ENCODE measurements at regions not wholly inside any gene's neighbourhood (a gene's known extent, or its start where the extent isn't known, plus 50 kb on each side); places are given as distances from the start of the nearest gene placed in this dataset.

DNA sequence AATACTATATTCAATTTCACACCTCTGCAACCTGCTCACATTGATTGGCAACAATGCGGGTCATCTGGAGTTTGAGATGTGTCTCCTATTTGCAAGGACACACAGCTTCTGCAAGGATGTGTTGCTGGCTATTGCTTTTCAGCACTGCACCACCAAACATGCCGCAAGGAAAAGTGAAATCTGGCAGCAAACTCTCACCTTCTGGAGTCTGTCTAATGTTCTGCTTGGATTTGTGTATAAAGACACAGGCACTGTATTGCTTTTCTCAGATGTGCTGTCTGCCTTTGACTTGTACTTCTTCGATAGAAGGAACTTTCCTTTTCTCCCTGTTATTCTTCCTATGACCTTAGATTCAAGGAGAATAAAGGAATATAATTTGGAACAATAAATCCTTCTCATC, 138.6 kb upstream of the EPHA4 start:
- Histone ChIP-seq H3K9me2 (ENCODE audit: insufficient read depth) (peaks cover 4% of the 10 kb centered on the region; the same call in 1 of the 2 replicates), H3F3A (replicated peaks; ENCODE audit: low read depth) (no peaks in the 10 kb centered on the region), H3K36me3 (ENCODE audit: insufficient read depth) (no peaks in the 10 kb centered on the region), H3K27ac (ENCODE audit: low read depth) (no peak overlapping the region), H3K4me2 (no peak overlapping the region), H3K79me2 (replicated peaks; ENCODE audit: insufficient read depth) (no peaks in the 10 kb centered on the region), H3K4me3 (no peak overlapping the region), H3K27me3 (ENCODE audit: insufficient read depth) (no peaks in the 10 kb centered on the region), H3K4me1 (ENCODE audit: insufficient read depth) (peaks cover 58% of the 10 kb centered on the region), H4K20me1 (replicated peaks; ENCODE audit: insufficient read depth) (no peaks in the 10 kb centered on the region), H2AFZ (no peak overlapping the region)
- DNase-seq (ENCODE audit: low spot score), result no peak
- H3K9me3 Mint-ChIP-seq, result peaks cover 2% of the 10 kb centered on the region; the same call in 1 of the 3 replicates
- no peak overlapping the region for H3K27ac Mint-ChIP-seq
- TF ChIP-seq EZH2phosphoT487 (IDR thresholded peaks at IDR 0.05; ENCODE audit: unreplicated experiment) (no peak), JUNB (IDR thresholded peaks at IDR 0.05; ENCODE audit: unreplicated experiment) (no peak), EZH2 (IDR thresholded peaks at IDR 0.05; ENCODE audit: low read depth, unreplicated experiment) (no peak), POLR2AphosphoS5 (IDR thresholded peaks at IDR 0.05; ENCODE audit: low read depth) (no peak), ZNF331 (CRISPR knock-in tag; IDR thresholded peaks at IDR 0.05; ENCODE audit: low read depth) (no peak), NANOG (IDR thresholded peaks at IDR 0.05; ENCODE audit: borderline replicate concordance) (no peak), STAT1 (IDR thresholded peaks at IDR 0.05; ENCODE audit: unreplicated experiment) (no peak), ZNF114 (CRISPR knock-in tag; IDR thresholded peaks at IDR 0.05) (no peak), CREB1 (CRISPR knock-in tag; IDR thresholded peaks at IDR 0.05; ENCODE audit: low read depth) (no peak)
- TF ChIP-seq, protein P1, sequence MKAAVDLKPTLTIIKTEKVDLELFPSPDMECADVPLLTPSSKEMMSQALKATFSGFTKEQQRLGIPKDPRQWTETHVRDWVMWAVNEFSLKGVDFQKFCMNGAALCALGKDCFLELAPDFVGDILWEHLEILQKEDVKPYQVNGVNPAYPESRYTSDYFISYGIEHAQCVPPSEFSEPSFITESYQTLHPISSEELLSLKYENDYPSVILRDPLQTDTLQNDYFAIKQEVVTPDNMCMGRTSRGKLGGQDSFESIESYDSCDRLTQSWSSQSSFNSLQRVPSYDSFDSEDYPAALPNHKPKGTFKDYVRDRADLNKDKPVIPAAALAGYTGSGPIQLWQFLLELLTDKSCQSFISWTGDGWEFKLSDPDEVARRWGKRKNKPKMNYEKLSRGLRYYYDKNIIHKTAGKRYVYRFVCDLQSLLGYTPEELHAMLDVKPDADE (IDR thresholded peaks at IDR 0.05), result no peak
- TF ChIP-seq, protein P2, sequence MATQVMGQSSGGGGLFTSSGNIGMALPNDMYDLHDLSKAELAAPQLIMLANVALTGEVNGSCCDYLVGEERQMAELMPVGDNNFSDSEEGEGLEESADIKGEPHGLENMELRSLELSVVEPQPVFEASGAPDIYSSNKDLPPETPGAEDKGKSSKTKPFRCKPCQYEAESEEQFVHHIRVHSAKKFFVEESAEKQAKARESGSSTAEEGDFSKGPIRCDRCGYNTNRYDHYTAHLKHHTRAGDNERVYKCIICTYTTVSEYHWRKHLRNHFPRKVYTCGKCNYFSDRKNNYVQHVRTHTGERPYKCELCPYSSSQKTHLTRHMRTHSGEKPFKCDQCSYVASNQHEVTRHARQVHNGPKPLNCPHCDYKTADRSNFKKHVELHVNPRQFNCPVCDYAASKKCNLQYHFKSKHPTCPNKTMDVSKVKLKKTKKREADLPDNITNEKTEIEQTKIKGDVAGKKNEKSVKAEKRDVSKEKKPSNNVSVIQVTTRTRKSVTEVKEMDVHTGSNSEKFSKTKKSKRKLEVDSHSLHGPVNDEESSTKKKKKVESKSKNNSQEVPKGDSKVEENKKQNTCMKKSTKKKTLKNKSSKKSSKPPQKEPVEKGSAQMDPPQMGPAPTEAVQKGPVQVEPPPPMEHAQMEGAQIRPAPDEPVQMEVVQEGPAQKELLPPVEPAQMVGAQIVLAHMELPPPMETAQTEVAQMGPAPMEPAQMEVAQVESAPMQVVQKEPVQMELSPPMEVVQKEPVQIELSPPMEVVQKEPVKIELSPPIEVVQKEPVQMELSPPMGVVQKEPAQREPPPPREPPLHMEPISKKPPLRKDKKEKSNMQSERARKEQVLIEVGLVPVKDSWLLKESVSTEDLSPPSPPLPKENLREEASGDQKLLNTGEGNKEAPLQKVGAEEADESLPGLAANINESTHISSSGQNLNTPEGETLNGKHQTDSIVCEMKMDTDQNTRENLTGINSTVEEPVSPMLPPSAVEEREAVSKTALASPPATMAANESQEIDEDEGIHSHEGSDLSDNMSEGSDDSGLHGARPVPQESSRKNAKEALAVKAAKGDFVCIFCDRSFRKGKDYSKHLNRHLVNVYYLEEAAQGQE (IDR thresholded peaks at IDR 0.05; ENCODE audit: unreplicated experiment), result no peak
- TF ChIP-seq, protein P3, sequence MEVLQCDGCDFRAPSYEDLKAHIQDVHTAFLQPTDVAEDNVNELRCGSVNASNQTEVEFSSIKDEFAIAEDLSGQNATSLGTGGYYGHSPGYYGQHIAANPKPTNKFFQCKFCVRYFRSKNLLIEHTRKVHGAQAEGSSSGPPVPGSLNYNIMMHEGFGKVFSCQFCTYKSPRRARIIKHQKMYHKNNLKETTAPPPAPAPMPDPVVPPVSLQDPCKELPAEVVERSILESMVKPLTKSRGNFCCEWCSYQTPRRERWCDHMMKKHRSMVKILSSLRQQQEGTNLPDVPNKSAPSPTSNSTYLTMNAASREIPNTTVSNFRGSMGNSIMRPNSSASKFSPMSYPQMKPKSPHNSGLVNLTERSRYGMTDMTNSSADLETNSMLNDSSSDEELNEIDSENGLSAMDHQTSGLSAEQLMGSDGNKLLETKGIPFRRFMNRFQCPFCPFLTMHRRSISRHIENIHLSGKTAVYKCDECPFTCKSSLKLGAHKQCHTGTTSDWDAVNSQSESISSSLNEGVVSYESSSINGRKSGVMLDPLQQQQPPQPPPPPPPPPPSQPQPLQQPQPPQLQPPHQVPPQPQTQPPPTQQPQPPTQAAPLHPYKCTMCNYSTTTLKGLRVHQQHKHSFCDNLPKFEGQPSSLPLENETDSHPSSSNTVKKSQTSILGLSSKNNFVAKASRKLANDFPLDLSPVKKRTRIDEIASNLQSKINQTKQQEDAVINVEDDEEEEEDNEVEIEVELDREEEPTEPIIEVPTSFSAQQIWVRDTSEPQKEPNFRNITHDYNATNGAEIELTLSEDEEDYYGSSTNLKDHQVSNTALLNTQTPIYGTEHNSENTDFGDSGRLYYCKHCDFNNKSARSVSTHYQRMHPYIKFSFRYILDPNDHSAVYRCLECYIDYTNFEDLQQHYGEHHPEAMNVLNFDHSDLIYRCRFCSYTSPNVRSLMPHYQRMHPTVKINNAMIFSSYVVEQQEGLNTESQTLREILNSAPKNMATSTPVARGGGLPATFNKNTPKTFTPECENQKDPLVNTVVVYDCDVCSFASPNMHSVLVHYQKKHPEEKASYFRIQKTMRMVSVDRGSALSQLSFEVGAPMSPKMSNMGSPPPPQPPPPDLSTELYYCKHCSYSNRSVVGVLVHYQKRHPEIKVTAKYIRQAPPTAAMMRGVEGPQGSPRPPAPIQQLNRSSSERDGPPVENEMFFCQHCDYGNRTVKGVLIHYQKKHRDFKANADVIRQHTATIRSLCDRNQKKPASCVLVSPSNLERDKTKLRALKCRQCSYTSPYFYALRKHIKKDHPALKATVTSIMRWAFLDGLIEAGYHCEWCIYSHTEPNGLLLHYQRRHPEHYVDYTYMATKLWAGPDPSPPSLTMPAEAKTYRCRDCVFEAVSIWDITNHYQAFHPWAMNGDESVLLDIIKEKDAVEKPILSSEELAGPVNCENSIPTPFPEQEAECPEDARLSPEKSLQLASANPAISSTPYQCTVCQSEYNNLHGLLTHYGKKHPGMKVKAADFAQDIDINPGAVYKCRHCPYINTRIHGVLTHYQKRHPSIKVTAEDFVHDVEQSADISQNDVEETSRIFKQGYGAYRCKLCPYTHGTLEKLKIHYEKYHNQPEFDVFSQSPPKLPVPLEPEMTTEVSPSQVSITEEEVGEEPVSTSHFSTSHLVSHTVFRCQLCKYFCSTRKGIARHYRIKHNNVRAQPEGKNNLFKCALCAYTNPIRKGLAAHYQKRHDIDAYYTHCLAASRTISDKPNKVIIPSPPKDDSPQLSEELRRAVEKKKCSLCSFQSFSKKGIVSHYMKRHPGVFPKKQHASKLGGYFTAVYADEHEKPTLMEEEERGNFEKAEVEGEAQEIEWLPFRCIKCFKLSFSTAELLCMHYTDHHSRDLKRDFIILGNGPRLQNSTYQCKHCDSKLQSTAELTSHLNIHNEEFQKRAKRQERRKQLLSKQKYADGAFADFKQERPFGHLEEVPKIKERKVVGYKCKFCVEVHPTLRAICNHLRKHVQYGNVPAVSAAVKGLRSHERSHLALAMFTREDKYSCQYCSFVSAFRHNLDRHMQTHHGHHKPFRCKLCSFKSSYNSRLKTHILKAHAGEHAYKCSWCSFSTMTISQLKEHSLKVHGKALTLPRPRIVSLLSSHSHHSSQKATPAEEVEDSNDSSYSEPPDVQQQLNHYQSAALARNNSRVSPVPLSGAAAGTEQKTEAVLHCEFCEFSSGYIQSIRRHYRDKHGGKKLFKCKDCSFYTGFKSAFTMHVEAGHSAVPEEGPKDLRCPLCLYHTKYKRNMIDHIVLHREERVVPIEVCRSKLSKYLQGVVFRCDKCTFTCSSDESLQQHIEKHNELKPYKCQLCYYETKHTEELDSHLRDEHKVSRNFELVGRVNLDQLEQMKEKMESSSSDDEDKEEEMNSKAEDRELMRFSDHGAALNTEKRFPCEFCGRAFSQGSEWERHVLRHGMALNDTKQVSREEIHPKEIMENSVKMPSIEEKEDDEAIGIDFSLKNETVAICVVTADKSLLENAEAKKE (CRISPR knock-in tag; IDR thresholded peaks at IDR 0.05), result no peak
- TF ChIP-seq, protein P4, sequence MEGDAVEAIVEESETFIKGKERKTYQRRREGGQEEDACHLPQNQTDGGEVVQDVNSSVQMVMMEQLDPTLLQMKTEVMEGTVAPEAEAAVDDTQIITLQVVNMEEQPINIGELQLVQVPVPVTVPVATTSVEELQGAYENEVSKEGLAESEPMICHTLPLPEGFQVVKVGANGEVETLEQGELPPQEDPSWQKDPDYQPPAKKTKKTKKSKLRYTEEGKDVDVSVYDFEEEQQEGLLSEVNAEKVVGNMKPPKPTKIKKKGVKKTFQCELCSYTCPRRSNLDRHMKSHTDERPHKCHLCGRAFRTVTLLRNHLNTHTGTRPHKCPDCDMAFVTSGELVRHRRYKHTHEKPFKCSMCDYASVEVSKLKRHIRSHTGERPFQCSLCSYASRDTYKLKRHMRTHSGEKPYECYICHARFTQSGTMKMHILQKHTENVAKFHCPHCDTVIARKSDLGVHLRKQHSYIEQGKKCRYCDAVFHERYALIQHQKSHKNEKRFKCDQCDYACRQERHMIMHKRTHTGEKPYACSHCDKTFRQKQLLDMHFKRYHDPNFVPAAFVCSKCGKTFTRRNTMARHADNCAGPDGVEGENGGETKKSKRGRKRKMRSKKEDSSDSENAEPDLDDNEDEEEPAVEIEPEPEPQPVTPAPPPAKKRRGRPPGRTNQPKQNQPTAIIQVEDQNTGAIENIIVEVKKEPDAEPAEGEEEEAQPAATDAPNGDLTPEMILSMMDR (conservative IDR thresholded peaks at IDR 0.05; ENCODE audit: low read depth in 2 of 2), result no peak
- no peak overlapping the region for H3K4me3 Mint-ChIP-seq
- H3K27me3 Mint-ChIP-seq (ENCODE audit: insufficient read depth, low read depth, poor library complexity), result no peaks in the 10 kb centered on the region
- no peak for ATAC-seq
- H3K4me1 Mint-ChIP-seq, result peaks cover 53% of the 10 kb centered on the region
- peaks cover 4% of the 10 kb centered on the region; the same call in 2 of the 3 replicates for H3K36me3 Mint-ChIP-seq (ENCODE audit: low read depth)
